HG02759 (cell line): ENCODE measurements at regions not wholly inside any gene's neighbourhood (a gene's known extent, or its start where the extent isn't known, plus 50 kb on each side); places are given as distances from the start of the nearest gene placed in this dataset.
"Not testable (repeated sequence)": the region's sequence is repeated elsewhere in the genome, so short reads cannot be mapped to it uniquely, and the experiment has no call there.

Source experiments
- ATAC-seq: cut with Tn5 transposase; IDR thresholded peaks from one replicate; pipeline ENCODE4 v1.9.1; 2021; ENCODE audit warnings: mild to moderate bottlenecking, moderate library complexity; ENCODE audit not compliant: unreplicated experiment

- ATAC-seq = no peak
These were observed 875.2 kb upstream of the EEF2KMT start for GRCh38 chr16:5972747-5973146.

DNA sequence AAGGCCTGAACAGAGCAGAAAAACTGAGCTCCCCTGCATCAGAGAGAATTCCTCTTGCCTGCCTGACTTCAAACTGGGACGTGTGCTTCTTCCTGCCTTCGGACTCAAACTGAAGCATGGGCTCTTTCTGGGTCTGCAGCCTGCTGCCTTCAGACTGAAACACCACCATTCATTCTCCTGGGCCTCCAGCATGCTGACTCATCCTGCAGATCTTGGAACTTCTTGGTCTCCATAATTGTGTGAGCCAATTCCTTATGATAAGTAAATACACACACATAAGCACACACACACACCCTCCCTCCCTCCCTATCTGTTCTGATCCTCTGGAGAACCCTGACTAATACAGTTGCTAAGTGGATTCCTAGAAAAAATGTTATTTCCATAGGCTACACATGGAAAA is 874.3 kb upstream of the EEF2KMT start:
- ATAC-seq = no peak

- ATAC-seq = no peak
These were observed 873.5 kb upstream of the EEF2KMT start for GRCh38 chr16:5971106-5971505.

DNA sequence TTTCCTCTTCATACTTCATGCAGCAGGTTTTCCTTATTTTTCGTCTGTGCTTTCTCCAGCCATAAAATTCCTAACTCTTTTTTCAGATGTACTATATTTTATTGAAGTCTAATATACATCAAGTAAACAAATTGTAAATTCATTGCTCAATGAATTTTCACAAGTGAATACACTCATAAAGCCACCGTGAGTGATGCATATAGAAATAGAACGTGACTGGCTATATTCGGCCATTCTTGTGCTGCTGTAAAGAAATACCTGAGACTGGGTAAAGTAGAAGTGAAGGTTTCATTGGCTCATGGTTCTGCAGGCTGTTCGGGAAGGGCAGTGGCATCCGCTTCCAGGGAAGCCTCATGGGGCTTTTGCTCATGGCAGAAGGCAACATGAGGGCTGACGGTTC is 868.4 kb upstream of the EEF2KMT start:
- no peak for ATAC-seq

DNA sequence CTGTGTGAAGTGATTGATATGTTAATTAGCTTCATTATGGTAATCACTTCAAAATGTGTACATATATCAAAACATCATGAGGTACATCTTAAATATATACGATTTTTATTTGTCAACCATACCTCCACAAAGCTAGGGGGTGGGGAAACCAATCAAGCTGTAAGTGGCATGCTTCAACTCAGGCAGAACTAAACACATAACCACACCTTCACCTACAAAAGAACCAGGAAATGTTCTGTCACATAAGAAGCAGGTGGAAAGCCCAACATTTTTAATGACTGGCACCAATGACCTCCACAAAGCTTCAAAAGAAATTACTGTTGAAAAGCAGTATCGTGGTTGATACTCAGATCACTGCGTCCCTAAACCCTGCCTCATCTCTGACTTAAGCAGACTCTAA is 867.7 kb upstream of the EEF2KMT start:
- ATAC-seq = no peak

GRCh38 chr16:5951486-5951885 is 853.9 kb upstream of the EEF2KMT start:
- ATAC-seq = no peak

- no peak for ATAC-seq
These were observed 847.4 kb upstream of the EEF2KMT start for GRCh38 chr16:5944971-5945370.

DNA sequence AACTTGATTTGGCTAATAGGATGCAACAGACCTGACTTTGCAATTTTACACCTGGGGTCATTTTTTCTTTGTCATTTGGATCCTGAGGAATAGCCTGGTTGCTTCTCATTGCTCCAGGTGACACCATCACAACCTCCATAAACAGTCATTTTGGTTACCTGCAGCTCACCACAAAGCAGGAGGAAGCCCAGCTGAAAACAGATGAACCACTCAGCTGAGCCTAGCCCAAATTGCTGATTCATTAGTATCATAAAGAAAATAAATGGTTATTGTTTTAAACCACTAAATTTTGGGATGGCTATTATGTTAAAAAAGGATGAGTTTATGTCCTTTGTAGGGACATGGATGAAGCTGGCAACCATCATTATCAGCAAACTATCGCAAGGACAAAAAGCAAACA is 841.0 kb upstream of the EEF2KMT start:
- no peak for ATAC-seq

DNA sequence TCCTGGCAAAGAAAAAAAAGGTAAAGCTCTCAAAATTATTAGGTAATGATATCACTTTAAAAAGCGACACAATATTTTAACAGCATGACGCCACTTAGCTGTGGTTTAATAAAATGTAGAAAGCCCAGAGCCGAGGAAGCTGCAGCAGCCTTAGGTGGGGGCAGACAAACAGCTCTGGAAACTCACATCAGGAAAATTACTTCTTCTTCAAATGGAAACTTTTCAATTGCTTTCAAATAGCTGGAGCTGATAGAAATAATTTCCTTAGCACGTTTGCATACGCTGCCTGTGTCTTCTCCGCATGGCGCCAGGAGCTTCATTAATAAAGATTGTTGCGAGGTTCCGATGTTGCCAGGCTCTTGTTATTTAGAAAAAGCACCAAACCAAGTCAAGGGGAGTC is 835.3 kb upstream of the EEF2KMT start:
- no peak for ATAC-seq

GRCh38 chr16:5928476-5929065 is 831.0 kb upstream of the EEF2KMT start:
- ATAC-seq = no peak

GRCh38 chr16:5925850-5926249 is 828.3 kb upstream of the EEF2KMT start:
- ATAC-seq = no peak

DNA sequence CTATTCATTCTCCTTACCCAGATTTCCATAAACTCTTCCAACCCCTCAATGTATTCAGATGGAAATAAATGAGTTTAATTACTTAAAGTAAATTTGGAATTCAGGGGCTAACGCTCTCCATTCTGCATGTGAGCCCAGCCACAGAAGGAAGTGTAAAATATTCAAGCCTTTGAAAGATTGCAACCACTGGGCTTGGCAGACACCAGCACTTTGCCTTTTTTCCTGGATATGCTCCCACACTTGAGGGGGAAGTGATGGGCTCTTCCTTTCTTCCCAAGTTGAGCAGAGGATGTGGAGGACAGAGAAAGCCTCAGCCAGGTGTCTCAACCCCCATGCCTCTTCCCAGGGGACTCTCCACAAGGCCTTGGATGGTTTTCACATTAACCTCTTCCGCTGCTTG is 825.1 kb upstream of the EEF2KMT start:
- no peak for ATAC-seq

GRCh38 chr16:5918567-5919130 is 821.1 kb upstream of the EEF2KMT start:
- no peak for ATAC-seq

DNA sequence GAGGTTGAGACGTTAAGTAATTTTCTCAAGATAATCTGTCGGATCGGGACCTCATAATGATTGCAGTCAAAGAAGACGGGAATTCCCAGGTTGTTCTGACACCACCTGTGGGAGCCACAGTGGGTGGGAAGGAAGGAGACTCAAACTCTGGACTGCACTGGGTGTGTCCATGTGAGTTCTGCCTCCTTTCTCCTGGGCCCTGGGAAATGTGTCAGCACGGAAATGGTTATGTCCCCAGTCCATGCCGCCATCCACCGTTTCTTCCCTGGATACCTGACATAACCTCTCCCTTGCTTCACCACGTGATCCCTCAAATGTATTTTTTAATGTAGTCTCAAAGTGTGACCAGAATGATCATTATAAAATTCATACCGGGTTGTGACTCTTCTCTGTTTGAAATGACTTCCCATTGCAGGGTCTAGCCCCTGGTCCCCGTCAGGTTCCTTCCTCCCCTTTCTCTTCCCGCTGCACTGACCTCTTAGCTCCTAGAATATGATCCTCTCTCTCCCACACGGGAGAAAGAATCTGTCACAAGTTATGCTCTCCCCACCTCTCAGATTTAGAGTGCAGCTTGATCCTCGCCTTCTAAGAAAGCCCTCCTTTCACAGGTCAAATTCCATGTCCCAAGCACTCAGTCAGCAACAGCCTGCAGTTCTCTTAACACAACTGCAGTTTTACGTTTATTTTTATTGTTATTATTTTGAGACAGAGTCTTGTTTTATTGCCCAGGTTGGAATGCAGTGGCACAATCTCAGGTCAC is 820.0 kb upstream of the EEF2KMT start:
- no peak for ATAC-seq

GRCh38 chr16:5916711-5917191 is 819.2 kb upstream of the EEF2KMT start:
- no peak for ATAC-seq

GRCh38 chr16:5911241-5911640 is 813.6 kb upstream of the EEF2KMT start:
- ATAC-seq = no peak

DNA sequence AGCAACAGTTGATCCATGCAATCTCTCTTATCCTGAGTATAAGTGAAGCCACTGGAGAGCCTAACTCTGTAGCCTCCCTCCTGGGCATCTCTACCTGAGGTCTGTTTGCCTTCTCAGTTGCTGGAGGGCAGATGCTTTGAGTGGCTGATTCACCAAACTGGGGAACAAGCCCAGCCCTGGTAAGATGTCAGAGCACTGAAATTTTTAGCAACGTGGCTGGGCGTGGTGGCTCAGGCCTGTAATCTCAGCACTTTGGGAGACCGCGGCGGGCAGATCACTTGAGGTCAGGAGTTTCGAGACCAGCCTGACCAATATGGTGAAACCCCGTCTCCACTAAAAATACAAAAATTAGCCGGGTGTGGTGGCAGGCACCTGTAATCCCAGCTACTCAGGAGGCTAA is 812.0 kb upstream of the EEF2KMT start:
- ATAC-seq = not testable (repeated sequence)

DNA sequence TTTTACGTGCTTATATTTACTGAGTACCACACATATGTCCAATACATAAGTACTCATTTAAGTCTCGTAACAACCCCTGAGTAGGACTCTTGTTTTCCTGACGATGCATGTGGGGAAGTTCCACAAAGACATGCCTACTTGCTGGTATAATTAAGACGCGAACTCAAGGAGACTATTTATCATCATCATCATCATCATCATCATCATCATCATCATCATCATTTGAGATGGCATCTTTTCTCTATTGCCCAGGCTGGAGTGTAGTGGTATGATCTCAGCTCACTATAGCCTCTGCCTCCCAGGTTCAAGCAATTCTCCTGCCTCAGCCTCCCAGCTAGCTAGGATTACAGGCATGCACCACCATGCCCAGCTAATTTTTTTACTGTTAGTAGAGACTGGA is 809.9 kb upstream of the EEF2KMT start:
- ATAC-seq = no peak

DNA sequence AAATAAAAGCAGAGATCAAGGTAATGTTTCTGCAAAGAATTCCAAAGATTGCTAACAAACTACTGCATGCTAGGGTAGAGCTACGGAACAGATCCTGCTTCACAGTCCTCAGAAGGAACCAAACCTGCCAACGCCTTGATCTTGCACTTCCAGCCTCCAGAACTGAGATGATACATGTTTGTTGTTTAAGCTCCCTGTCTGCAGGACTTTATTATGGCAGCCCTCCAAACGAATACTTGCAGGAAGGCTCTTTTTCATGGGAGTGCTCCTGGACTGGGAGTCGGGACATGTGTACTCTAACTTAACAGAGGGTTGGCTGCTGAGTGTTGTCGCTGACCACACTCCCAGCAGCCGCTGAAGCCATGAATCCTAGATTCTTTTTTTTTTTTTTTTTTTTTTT is 808.8 kb upstream of the EEF2KMT start:
- ATAC-seq = no peak

DNA sequence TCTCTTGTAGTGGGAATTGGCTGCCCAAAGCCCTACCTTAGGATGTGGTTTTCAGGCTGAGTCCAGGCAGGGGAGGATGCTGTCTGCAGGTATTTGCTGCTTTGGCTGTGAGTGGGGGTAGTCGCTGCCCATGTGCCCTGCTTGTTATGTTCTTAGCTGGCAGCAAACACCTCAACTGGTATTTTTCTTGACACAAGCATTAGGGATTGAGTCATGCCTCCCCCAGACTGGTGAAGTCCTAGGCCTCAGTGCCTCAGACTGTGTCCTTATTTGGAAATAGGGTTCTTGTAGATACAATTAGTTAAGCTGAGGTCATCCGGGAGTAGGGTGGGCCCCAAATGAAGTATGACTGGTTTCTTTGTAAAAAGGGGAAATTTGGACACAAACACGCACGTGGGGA is 808.3 kb upstream of the EEF2KMT start:
- no peak for ATAC-seq

GRCh38 chr16:5903832-5904231 is 806.2 kb upstream of the EEF2KMT start:
- ATAC-seq = no peak

GRCh38 chr16:5903153-5903552 is 805.6 kb upstream of the EEF2KMT start:
- no peak for ATAC-seq
